Stimulated activated CD8-positive, alpha-beta memory T cell treated with anti-CD3 and anti-CD28 coated beads, Interleukin-12 subunit alpha, Interleukin-12 subunit beta, amount 100 ng/mL, for 24 hours (primary cell): ENCODE measurements at regions not wholly inside any gene's neighbourhood (a gene's known extent, or its start where the extent isn't known, plus 50 kb on each side); places are given as distances from the start of the nearest gene placed in this dataset.
"Not testable (repeated sequence)": the region's sequence is repeated elsewhere in the genome, so short reads cannot be mapped to it uniquely, and the experiment has no call there.

ENCODE experiments used
- DNase-seq: peaks from one replicate; pipeline ENCODE4 v3.0.0-alpha.2; 2020; ENCODE audit errors: extremely low read depth

- DNase-seq: no peak
Observed at GRCh38 chr1:219352961-219353651, 179.4 kb downstream of the LYPLAL1 start.

GRCh38 chr1:219350172-219350931 lies 176.7 kb downstream of the LYPLAL1 start:
- DNase-seq: no peak

- no peak for DNase-seq
Observed at GRCh38 chr1:219347921-219348391, 174.3 kb downstream of the LYPLAL1 start.

GRCh38 chr1:219347376-219347775 lies 173.7 kb downstream of the LYPLAL1 start:
- DNase-seq: no peak

- no peak for DNase-seq
Observed at GRCh38 chr1:219345953-219346352, 172.3 kb downstream of the LYPLAL1 start.

- DNase-seq: no peak
Observed at GRCh38 chr1:219342836-219343235, 169.2 kb downstream of the LYPLAL1 start.

GRCh38 chr1:219340796-219341195 lies 167.1 kb downstream of the LYPLAL1 start:
- DNase-seq: no peak

- DNase-seq: no peak
Observed at GRCh38 chr1:219339466-219339865, 165.8 kb downstream of the LYPLAL1 start.

- no peak for DNase-seq
Observed at GRCh38 chr1:219337588-219337987, 163.9 kb downstream of the LYPLAL1 start.

- no peak for DNase-seq
Observed at GRCh38 chr1:219333626-219334025, 159.9 kb downstream of the LYPLAL1 start.

GRCh38 chr1:219331424-219331823 lies 157.7 kb downstream of the LYPLAL1 start:
- DNase-seq: no peak

- no peak for DNase-seq
Observed at GRCh38 chr1:219330669-219331068, 157.0 kb downstream of the LYPLAL1 start.

- no peak for DNase-seq
Observed at GRCh38 chr1:219330001-219330400, 156.3 kb downstream of the LYPLAL1 start.

- no peak for DNase-seq
Observed at GRCh38 chr1:219329578-219329977, 155.9 kb downstream of the LYPLAL1 start.

GRCh38 chr1:219326843-219327242 lies 153.2 kb downstream of the LYPLAL1 start:
- no peak for DNase-seq

- no peak for DNase-seq
Observed at GRCh38 chr1:219325368-219325742, 151.7 kb downstream of the LYPLAL1 start.

GRCh38 chr1:219324629-219325367 lies 151.1 kb downstream of the LYPLAL1 start:
- DNase-seq: no peak

GRCh38 chr1:219324171-219324570 lies 150.5 kb downstream of the LYPLAL1 start:
- DNase-seq: no peak

GRCh38 chr1:219323426-219323825 lies 149.7 kb downstream of the LYPLAL1 start:
- no peak for DNase-seq

GRCh38 chr1:219322766-219323165 lies 149.1 kb downstream of the LYPLAL1 start:
- DNase-seq: no peak

GRCh38 chr1:219320563-219320962 lies 146.9 kb downstream of the LYPLAL1 start:
- DNase-seq: not testable (repeated sequence)

GRCh38 chr1:219318826-219319225 lies 145.1 kb downstream of the LYPLAL1 start:
- no peak for DNase-seq
